T-helper 1 cell treated with Interleukin-12 subunit alpha and Interleukin-12 subunit beta and Interleukin-4 antibody, amounts not matched to agents 30 ng/mL and 1 ng/mL, for 36 hours (primary cell): ENCODE measurements at regions not wholly inside any gene's neighbourhood (a gene's known extent, or its start where the extent isn't known, plus 50 kb on each side); places are given as distances from the start of the nearest gene placed in this dataset.
"Not testable (repeated sequence)": the region's sequence is repeated elsewhere in the genome, so short reads cannot be mapped to it uniquely, and the experiment has no call there.

ENCODE experiments used
- intact Hi-C: fragments of 100-400 bp; cut with micrococcal nuclease; formaldehyde crosslinking; loops from one replicate; pipeline ENCODE4 v1.15.1; 2024

DNA sequence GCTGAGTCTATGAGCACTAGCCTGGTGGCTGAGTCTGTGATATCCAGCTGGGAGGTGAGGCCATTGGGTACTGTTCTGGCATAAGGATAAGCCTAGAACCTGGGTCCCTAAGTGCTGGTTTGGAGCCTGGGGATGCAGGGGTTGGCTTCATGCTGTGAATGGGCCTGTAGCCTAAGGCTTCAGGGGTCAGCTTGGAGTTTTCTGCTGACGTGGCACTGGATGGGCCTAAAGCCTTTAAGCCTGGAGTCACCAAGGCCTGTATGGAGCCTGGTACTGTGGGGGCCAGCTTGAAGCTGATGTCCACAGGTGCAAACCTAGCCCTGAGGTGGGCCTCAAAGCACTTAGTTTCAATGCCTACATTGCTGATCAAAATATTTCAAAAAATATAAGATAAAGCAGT, 979.6 kb upstream of the POU3F4 start:
- intact Hi-C loops, result no loop called here

DNA sequence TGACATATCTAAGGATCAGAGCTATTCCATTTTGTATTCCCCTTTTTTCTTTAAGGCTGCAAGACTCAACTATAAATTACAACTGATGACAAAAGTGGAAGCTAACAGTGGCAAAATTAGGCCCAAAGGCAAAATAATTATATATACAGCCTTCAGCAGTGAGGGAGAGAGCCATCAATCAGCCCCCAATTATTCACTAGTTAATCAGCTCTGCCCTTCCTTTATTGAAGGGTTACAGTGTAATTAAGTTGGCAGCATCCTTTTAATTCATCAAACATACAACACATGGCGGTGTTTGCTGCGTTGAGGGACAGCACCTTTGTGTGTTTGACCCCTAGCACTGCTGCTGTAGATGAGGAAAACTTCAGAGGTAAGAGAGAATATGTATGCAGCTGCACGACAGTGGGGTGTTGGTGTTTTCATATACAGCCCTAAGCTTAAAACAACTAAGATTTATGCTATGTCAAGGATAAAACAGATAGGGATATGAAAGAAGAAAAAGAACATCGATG, 973.9 kb upstream of the POU3F4 start:
- intact Hi-C loops, result no loop called here

DNA sequence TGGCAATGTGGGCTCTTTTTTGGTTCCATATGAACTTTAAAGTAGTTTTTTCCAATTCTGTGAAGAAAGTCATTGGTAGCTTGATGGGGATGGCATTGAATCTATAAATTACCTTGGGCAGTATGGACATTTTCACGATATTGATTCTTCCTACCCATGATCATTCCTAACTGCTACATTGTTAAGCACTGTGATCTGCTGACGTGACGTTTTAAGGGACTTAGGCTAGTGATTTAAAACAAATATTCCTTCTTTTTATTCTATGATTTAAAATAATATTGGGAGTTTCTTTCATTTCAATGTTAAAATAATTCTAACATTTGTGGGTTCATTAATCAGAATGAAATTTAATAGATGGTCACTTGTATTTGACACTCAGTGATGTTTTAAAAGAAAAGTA, 970.9 kb upstream of the POU3F4 start:
- intact Hi-C loops, result not testable (repeated sequence)

DNA sequence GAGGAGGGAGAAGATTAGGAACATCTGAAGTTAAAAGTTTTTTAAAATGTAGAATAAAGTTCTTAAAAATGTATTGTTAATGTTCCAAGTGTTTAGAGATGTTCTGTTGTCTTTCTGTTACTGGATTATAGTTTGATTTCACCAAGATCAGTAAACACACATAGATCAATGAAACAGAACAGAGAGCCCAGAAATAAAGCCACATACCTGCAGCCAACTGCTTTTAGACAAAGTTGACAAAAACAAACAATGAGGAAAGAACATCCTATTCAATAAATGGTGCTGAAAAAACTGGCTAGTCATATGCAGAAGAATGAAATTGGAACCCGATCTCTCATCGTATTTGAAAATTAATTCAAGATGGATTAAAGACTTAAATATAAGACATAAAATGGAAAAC, 966.3 kb upstream of the POU3F4 start:
- intact Hi-C loops, result no loop called here

DNA sequence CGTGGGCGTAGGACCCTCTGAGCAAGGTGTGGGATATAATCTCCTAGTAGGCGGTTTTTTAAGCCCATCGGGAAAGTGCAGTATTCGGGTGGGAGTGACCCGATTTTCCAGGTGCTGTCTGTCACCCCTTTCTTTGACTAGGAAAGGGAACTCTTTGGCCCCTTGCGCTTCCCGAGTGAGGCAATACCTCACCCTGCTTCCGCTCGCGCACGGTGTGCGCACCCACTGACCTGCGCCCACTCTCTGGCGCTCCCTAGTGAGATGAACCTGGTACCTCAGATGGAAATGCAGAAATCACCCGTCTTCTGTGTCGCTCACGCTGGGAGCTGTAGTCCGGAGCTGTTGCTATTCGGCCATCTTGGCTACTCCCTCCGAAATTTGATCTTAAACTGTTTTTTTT, 955.9 kb upstream of the POU3F4 start:
- intact Hi-C loops, result not testable (repeated sequence)

DNA sequence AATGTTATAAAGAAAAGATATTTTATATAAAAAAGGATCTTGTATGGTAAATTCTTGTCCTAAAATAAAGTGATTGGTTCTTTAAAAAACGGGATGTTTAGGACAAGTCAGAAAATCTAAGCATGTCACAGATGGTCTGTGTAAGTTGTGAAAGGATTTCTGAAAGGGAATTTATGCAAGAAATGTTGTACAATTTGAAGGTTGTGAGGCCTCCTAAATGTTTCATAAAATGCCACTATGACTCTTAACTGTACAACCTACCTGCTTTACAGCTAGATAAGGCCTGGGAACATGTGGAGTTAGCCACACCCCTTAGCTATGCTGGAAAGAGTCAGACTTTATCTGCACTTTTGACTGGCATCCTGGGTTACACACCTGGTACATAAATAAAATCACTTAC, 951.5 kb upstream of the POU3F4 start:
- intact Hi-C loops, result no loop called here

DNA sequence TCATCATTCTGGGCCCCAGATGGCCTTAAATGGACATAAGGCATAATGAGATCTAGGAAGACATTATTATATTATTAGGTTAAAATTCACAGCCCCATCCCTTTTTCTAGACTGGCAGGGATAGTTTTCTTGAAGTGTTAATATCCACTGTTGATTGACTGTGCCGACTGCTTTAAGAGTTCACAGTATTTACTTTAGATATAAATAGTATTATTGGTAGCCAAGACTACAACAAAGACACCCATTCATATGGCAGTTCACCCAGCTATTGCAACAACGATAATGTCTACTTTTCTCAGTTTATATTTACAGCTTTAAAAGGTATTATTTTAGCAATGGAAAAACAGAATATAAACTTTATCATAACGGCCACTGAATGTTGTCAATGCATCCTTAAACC, 922.2 kb upstream of the POU3F4 start:
- intact Hi-C loops, result no loop called here

DNA sequence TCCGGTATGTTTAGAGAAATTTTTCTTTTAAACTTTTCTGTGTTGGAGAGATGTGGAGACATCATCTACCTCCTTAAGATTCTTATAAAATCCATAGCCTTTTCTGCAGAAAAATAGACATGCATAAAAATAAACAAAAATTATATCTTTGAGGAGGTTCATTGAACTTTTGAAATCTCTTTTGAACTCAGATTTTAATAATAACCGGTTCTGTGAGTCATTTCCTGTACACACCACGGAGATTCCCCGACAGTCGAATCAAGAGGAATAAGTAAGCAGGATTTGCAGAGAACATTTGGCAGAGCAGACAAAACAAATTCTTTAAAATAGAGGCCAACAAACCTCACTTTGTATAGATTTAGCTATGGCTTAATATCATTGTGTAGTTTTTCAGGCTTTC, 918.7 kb upstream of the POU3F4 start:
- intact Hi-C loops, result no loop called here

DNA sequence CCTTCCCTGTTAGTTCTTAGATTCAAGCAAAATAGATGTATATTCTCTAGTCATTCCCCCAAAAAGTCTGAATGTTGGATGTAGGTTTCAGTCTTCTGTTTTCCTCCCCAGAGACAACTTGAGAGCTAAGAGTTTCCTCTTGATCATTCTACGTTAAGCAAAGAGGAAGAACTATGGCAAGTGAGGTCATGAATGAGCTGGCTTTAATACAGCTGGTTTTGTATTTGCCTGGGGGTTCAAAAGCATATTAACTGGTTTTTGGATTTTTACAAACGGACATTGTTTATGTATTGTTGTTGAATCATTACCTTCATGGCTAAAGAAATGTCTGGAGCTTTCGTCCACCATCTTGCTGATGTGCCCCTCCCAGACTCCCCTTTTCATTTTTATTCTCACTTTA, 916.7 kb upstream of the POU3F4 start:
- intact Hi-C loops, result no loop called here

DNA sequence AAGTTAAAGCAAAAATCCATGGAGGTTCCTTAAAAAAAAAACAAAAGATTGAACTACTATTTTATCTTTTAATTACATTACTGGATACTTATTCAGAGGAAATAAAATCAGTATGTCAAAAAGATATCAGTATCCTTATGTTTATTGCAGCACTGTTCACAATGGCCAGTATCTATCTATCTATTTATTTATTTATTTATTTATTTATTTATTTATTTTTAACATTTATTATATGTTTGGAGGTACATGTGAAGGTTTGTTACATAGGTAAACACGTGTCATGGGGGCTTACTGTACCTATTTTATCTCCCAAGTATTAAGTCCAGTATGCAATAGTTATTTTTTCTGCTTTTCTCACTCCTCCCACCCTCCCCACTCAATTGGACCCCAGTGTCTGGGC, 881.1 kb upstream of the POU3F4 start:
- intact Hi-C loops, result no loop called here

DNA sequence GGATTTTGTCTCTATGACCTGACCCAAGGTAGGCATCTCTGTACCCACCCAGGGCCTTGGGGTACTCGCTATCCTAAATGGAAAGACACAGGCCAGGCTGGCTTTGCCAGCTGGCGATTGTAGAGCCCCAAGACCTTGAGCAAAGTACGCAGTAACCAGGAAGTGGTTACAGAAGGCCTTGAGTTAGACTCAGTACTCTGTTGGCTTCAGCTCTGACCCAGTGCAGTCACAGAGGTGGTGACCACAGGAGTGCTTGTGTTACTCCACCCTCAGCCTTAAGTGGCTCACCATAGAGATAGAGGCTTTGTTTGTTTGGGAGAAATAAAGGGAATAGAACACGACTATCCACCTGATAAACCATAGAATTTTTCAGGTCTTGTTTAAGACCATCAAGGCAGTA, 880.5 kb upstream of the POU3F4 start:
- intact Hi-C loops, result no loop called here

DNA sequence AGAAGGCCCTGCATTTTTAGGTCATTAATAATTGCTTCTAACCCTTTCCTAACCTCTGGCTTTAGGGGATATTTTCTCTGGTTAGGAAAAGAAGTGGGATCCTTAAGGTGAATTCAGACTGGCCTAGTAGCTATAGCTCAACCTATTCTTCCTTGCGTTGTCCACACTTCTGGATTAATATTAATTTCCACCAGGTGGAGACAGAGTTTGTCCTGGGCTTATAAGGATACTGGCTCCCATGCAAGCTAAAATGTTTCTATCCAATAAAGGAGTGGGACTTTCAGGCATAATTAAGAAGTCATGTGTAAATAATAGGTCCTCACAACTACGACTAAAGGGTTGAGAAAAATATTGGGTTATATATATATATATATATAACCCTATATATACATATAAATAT, 860.0 kb upstream of the POU3F4 start:
- intact Hi-C loops, result no loop called here

DNA sequence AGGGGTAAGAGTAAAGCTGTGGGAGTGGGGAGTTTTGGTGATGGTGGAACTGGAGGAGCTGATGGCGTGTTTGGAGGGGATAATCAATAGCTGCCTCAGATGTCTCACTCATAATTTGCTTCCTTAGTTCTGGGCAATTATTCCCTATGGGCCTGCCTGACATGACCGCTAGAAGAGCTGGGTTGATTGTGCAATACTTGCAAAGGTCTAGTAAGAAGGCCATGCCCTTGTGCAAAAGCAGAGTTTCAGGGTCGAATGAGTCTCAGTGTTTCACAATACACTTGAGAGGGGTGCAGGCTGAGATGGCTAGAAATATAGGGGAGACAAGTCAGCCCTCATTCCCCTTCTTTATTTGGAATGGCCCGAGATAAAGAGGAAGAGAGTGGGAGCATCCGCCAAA, 858.4 kb upstream of the POU3F4 start:
- intact Hi-C loops, result no loop called here

DNA sequence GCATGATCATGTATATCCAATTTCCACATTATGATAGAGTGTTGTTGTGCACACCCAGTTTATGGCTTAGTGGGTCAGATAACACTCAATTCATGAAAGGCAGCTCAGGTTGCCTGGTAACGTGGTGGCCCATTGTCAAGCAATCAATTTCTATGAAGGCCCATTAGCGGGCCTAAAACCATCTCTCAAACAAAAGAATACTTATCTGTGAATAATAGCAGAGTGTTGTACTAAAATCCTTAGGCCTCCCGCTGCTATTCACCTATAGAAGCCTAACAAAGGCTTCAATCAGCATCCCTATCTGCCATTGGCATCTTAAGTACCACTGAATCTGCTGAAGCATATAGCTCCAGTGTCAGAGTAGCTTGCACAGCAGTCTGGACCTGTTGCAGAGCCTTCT, 849.6 kb upstream of the POU3F4 start:
- intact Hi-C loops, result no loop called here

DNA sequence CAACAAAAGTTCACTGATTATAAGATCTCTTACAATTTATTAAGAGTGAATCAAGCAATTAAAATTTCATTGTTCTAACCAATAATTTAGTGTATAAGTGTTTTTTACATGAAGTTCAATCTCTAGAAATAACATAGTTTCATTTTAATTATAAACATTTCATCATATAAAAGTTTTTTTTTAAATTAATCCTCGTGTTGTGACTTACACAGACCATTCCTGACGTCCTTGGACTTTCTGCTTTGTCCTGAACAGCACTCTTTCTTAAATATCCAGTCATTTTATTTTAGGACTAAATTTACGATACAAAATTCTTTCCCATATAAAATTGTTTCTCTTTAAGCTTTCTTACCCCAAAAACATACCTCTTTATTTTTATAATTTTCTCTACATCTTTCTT, 841.7 kb upstream of the POU3F4 start:
- intact Hi-C loops, result no loop called here

DNA sequence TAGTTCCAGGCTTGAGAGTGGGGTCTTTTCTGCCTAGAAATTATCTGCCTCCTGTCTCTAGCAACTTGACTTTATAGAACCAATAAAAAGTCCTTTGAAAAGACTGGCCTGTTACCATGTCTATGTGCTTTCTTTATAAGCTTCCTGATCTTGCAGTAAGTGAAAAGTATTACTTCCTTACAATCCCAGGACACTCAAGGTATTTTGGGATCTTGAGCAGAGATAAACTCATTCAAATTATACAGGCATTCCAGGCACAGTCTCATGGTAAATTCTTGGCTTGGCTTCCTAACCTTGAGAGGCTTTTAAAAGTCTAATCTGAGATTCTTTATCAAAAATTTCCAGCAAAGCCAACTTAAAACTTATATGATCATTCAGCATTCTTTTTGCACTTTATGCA, 833.0 kb upstream of the POU3F4 start:
- intact Hi-C loops, result no loop called here

DNA sequence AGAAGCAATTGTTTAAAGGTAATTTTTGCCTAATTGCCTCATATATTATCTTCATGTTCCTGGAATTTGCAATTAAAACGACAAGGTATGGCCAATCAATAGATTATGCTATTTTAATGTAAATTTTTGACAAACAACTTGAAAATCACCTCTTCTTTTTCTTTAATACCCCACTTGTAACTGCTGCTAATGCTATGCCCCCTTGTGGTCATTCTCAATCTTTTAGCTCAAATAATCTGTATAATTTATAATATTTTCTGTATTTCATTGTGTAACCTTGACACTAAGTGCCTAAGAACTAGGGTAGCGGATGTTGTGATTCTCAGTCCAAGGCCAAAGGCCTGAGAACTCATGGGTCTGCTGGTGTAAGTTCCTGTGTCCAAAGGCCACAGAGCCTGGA, 831.7 kb upstream of the POU3F4 start:
- intact Hi-C loops, result no loop called here

DNA sequence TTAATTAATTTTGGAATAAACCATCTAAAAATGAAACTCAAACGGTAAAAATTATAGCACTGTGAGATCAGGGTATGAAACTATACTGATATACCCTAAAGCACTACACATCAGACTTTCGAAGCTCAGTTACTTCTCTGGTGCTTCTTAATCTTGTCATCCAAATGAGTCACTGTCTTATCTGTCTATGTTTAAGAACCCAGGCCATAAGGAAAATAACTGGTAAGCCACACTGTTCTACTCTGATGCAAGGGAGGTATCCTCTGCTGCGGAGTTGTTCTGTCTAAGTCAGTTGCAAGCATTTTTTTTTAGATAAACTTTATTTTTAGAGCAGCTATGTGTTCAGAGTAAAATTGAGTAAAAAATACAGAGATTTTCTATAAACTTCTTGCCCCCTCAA, 830.8 kb upstream of the POU3F4 start:
- intact Hi-C loops, result no loop called here

DNA sequence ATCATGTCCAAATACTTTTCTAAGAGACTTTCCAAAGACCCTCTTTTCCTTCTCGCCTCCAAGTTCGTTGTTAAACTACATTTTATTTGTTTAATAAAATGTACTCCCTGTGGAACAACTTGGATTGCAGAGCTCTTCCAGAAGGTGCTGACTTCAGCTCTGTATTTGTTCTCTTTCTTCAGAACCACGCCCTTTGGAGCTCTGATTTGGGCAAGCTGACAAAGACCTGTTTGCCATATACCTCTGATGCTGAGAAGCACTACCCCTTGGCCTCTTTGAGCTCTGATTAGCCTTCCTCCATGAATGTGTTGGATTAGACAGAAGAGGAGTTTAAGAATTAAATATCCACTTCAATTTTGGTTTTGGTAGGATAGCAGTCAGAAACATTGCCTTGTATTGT, 815.1 kb upstream of the POU3F4 start:
- intact Hi-C loops, result no loop called here

DNA sequence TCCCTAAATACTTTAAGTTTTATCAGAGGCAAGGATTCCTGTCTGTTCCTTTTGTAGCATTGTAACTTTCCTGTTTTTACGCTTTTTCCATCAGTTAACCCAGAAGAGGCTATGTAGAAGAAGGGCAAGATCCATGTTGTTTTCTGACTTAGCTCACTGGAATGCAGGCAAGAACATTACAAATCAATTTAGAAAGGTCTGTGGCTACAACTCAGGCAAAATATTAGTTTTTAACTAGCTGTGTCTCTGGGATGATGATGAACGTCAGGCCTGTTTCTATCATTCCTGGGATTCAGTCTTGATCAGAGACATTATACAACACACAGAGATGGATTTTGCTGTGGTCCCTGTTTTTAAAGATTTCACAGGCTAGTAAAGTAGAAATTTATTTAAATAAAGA, 813.0 kb upstream of the POU3F4 start:
- intact Hi-C loops, result no loop called here

DNA sequence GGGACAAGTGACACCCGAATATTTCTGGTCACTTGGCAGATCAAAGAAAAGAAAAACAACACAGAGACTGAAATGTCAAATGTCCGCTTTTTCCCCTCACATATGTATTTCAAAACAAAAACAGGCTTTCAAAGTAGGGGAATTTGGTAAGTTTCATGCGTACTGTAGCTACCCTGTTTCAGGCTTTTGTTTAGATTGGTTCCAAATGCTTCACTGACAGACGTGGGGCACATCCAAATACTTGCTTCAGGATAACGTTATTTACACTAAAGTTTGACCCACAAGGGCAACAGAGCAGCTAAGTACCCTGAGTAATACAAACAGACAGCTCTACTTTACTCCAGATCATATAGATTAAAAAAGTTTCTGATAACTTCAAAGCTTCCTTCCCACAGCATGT, 804.5 kb upstream of the POU3F4 start:
- intact Hi-C loops, result no loop called here

DNA sequence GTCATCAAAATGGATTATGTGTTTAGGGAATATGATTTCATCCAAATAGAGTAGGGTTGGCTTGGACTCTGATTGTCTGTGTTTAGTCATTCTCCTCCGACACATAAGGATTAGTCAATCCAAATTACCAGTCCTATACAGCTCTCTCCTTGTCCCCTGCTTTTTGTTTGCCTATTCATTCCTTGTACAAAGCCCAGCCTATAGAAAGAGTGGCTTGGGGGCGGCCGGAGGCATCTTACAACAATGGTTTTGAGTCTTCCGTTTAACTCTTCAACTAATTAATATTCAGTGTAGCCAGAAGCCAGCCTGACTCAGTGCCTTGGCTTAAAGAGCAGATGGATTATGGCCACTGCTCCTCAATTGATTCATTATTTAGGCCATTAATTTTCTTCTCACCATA, 796.6 kb upstream of the POU3F4 start:
- intact Hi-C loops, result no loop called here

DNA sequence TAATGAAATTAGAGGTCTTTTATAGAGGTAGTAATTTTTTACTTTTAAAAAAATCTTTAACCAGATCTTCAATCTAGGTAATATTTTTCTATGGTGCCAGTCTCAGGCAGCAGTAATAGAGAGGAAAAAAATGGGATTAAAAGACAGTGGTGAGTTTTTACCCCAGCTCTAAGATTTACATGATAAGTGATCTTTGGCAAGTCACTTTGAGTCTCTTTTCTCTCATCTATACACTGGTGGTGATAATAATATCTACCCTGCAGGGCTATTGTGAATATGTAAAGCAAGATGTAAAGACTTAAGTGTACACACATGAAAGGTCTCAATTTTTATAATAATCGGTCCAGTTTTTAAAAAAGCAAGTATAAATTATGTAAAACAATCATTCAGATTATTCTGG, 786.2 kb upstream of the POU3F4 start:
- intact Hi-C loops, result no loop called here

DNA sequence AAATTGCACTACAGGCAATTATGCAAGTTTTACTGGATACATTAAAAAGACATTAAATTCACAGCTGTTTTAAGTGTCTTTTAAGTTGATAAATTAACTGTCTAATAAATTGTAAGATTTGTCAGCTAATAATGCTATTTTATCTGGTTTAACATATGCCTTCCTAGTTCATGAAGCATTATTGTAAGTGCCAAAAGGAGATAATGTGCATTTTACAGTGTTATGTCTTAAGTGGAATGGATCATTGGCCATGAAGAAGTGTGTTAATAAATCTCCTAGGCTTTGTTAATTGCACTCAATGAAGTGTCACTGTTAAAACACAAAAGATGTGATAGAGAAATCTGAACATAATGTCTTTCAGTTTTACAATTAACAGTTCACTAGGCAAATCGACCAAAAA, 784.3 kb upstream of the POU3F4 start:
- intact Hi-C loops, result no loop called here

DNA sequence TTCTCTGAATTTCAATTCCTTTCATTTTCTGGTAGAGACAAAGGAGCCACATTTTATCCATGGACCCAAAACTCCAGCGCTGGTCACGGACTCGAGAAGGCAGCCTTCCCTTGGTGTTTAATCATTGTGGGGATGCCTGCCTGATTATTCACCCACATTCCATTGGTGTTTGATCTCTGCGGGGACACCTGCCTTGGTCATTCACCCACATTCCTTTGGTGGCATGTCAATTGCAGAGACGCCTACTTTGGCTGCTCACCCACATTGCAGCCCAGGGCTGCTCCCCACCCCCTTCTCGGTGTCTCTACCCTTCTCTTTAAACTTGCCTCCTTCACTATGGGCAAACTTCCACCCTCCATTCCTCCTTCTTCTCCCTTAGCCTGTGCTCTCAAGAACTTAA, 780.7 kb upstream of the POU3F4 start:
- intact Hi-C loops, result not testable (repeated sequence)
